Sigmoid colon (tissue), 4 donors: ENCODE measurements at regions not wholly inside any gene's neighbourhood (a gene's known extent, or its start where the extent isn't known, plus 50 kb on each side); places are given as distances from the start of the nearest gene placed in this dataset.

ENCODE experiments used
- CTCF ChIP-seq, 4 experiments: fragments of 450-650 bp in 3 of 4; fragments of 200-600 bp in 1 of 4; IDR thresholded peaks; one replicate each; pipeline ENCODE4 v1.5.1; 2016 to 2019; ENCODE audit warnings: antibody characterized with exemption in 4 of 4, mild to moderate bottlenecking in 3 of 4, moderate library complexity in 2 of 4
- EP300 ChIP-seq, 4 donors: sonication (generic); formaldehyde crosslinking; IDR thresholded peaks; one replicate each; pipeline ENCODE4 v1.6.1; 2017; ENCODE audit warnings: antibody characterized with exemption in 4 of 4

GRCh38 chr2:163528640-163529217, 207.1 kb downstream of the FIGN start:
- no peak for TF ChIP-seq CTCF (IDR thresholded peaks at IDR 0.05)
- no peak for TF ChIP-seq EP300 (IDR thresholded peaks at IDR 0.05)
